ENCODE measurements at regions not wholly inside any gene's neighbourhood (a gene's known extent, or its start where the extent isn't known, plus 50 kb on each side); places are given as distances from the start of the nearest gene placed in this dataset.

- TF ChIP-seq POLR2A (IDR thresholded peaks at IDR 0.05) (no peak), CTCF (IDR thresholded peaks at IDR 0.05) (no peak)
Measured at GRCh38 chr22:48553119-48553518, 1274.6 kb downstream of the BRD1 start.

All from heart left ventricle (tissue), 13 donors.